ENCODE measurements at regions not wholly inside any gene's neighbourhood (a gene's known extent, or its start where the extent isn't known, plus 50 kb on each side); places are given as distances from the start of the nearest gene placed in this dataset.
"Not testable (repeated sequence)": the region's sequence is repeated elsewhere in the genome, so short reads cannot be mapped to it uniquely, and the experiment has no call there.

DNA sequence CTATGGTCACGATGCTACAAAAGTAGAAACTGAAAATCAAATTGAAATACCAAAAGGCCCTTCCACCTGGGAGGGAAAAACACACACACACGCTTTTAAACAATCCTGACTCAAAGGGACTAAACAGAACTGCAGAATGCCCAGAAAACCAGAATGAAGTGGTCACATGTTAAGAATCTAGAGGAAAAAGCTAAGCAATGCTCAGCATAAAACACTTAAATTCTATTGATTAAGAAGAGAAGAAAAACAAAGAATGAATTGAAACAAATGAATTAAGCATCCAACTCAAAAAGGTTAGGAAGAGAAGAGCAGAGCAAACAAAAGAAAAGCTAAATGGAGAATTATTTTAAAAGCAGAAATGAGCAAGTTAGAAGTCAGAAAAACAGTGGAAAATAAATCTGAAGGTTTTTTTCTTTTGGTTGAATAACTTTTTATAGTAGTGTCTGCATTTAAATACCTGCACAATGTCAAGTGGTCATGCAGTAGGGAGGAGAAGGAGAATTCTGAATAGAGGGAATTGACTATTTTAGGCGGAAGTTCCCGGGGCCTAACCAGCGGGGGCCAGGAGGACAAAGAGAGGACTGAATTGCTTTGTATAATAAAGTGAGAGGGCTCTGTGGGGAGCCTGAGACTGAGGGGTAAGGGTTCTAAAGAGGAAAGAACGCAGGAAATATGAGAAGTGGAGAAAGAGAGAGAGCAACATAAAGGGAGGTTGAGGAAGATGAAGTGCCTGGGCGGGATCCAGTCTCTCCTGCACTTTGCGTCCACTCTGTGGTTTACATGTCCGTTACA, 146.8 kb downstream of the ATPSCKMT start:
- ChIA-PET RAD21 (ENCODE audit: low non-redundant PET in 1 of 2, low total read pairs in 2 of 2, uncharacterized antibody in 2 of 2, unreplicated experiment in 2 of 2) (no interaction called here), CTCF (no interaction called here), POLR2A (no interaction called here)
- Histone ChIP-seq H3K9me3 (ENCODE audit: control insufficient read depth in 1 of 2, insufficient read depth in 1 of 2, low read depth in 1 of 2, low read length in 2 of 2) (no peaks in the 10 kb centered on the region), H3K4me1 (ENCODE audit: control insufficient read depth in 1 of 2, insufficient read depth in 2 of 2, low read length in 2 of 2) (no peaks in the 10 kb centered on the region), H3K27me3 (ENCODE audit: insufficient read depth, low read length) (no peaks in the 10 kb centered on the region), H3K36me3 (ENCODE audit: control insufficient read depth in 1 of 2, insufficient read depth in 2 of 2, low read length in 2 of 2) (no peaks in the 10 kb centered on the region), H3K4me2 (ENCODE audit: low read length) (no peak overlapping the region), H2AFZ (ENCODE audit: low read depth, low read length, poor library complexity, severe bottlenecking) (no peak overlapping the region), H3K27ac (ENCODE audit: low read depth, low read length) (no peak overlapping the region), H3K79me2 (ENCODE audit: insufficient read depth, low read length) (no peaks in the 10 kb centered on the region), H3K4me3 (replicated peaks in 1 of 2; ENCODE audit: low read depth in 1 of 2, low read length in 2 of 2) (no peak overlapping the region), H3K9ac (ENCODE audit: low read length) (no peak overlapping the region), H3K9me2 (ENCODE audit: insufficient read depth) (no peaks in the 10 kb centered on the region), H4K20me1 (ENCODE audit: insufficient read depth) (no peaks in the 10 kb centered on the region)
- ATAC-seq (no peak), DNase-seq (ENCODE audit: low read depth, low spot score) (no peak)
- intact Hi-C loops (cut with micrococcal nuclease), result no loop called here
- TF ChIP-seq RAD21 (IDR thresholded peaks at IDR 0.05; ENCODE audit: low read depth) (no peak), SIN3A (IDR thresholded peaks at IDR 0.05; ENCODE audit: low read depth) (no peak), POLR2A (IDR thresholded peaks at IDR 0.05; ENCODE audit: borderline replicate concordance, extremely low read depth, insufficient read depth, insufficient read length) (no peak)
- no TSS peak for BruUV-seq (replicated peaks)

DNA sequence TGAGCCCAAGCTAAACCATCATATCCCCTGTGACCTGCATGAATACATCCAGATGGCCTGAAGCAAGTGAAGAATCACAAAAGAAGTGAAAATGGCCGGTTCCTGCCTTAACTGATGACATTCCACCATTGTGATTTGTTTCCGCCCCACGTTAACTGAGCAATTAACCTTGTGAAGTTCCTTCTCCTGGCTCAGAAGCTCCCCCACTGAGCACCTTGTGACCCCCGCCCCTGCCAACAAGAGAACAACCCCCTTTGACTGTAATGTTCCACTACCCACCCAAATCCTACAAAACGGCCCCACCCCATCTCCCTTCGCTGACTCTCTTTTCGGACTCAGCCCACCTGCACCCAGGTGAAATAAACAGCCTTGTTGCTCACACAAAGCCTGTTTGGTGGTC, 147.5 kb downstream of the ATPSCKMT start:
- intact Hi-C loops (cut with micrococcal nuclease); POLR2A ChIA-PET; H4K20me1 ChIP-seq (ENCODE audit: insufficient read depth); H3K4me2 ChIP-seq (ENCODE audit: low read length); BruUV-seq (replicated peaks); H3K4me1 ChIP-seq (ENCODE audit: control insufficient read depth in 1 of 2, insufficient read depth in 2 of 2, low read length in 2 of 2); RAD21 ChIA-PET (ENCODE audit: low non-redundant PET in 1 of 2, low total read pairs in 2 of 2, uncharacterized antibody in 2 of 2, unreplicated experiment in 2 of 2); ATAC-seq; H3K36me3 ChIP-seq (ENCODE audit: control insufficient read depth in 1 of 2, insufficient read depth in 2 of 2, low read length in 2 of 2); CTCF ChIA-PET; DNase-seq (ENCODE audit: low read depth, low spot score); H3K9me2 ChIP-seq (ENCODE audit: insufficient read depth); H3K79me2 ChIP-seq (ENCODE audit: insufficient read depth, low read length); H3K27ac ChIP-seq (ENCODE audit: low read depth, low read length); H3K9ac ChIP-seq (ENCODE audit: low read length); H3K4me3 ChIP-seq (replicated peaks in 1 of 2; ENCODE audit: low read depth in 1 of 2, low read length in 2 of 2); H3K9me3 ChIP-seq (ENCODE audit: control insufficient read depth in 1 of 2, insufficient read depth in 1 of 2, low read depth in 1 of 2, low read length in 2 of 2); H2AFZ ChIP-seq (ENCODE audit: low read depth, low read length, poor library complexity, severe bottlenecking); H3K27me3 ChIP-seq (ENCODE audit: insufficient read depth, low read length): not testable (repeated sequence)

DNA sequence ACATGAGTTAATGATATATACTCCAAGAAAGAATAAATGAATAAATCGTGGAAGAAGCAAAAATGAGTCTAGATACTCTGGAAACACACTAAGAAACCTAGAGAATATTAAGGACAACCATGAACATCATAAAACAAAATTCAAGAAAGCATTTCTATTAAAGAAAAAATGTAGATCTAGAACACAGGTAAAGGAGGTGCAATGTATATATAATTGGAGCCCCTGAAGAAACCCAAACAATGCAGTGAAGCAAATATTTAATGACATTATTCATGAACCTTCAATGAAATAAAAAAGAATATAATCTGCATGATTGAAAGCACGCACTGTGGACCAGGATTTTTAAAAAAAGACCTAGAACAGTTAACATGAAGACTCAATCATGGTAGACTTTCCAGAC, 150.1 kb downstream of the ATPSCKMT start:
- Histone ChIP-seq H4K20me1 (ENCODE audit: insufficient read depth) (no peaks in the 10 kb centered on the region), H3K27me3 (ENCODE audit: insufficient read depth, low read length) (no peaks in the 10 kb centered on the region), H3K36me3 (ENCODE audit: control insufficient read depth in 1 of 2, insufficient read depth in 2 of 2, low read length in 2 of 2) (no peaks in the 10 kb centered on the region), H3K4me1 (ENCODE audit: control insufficient read depth in 1 of 2, insufficient read depth in 2 of 2, low read length in 2 of 2) (no peaks in the 10 kb centered on the region), H3K79me2 (ENCODE audit: insufficient read depth, low read length) (no peaks in the 10 kb centered on the region), H3K4me2 (ENCODE audit: low read length) (no peak overlapping the region), H3K9me2 (ENCODE audit: insufficient read depth) (no peaks in the 10 kb centered on the region), H3K9ac (ENCODE audit: low read length) (no peak overlapping the region), H2AFZ (ENCODE audit: low read depth, low read length, poor library complexity, severe bottlenecking) (no peak overlapping the region), H3K27ac (ENCODE audit: low read depth, low read length) (no peak overlapping the region), H3K4me3 (replicated peaks in 1 of 2; ENCODE audit: low read depth in 1 of 2, low read length in 2 of 2) (no peak overlapping the region), H3K9me3 (ENCODE audit: control insufficient read depth in 1 of 2, insufficient read depth in 1 of 2, low read depth in 1 of 2, low read length in 2 of 2) (no peaks in the 10 kb centered on the region)
- ChIA-PET POLR2A (no interaction called here), RAD21 (ENCODE audit: low non-redundant PET in 1 of 2, low total read pairs in 2 of 2, uncharacterized antibody in 2 of 2, unreplicated experiment in 2 of 2) (no interaction called here), CTCF (no interaction called here)
- DNase-seq (ENCODE audit: low read depth, low spot score), result no peak
- ATAC-seq, result no peak
- TF ChIP-seq ZNF274 (IDR thresholded peaks at IDR 0.05; ENCODE audit: low read depth, low read length) (no peak), TCF7L2 (IDR thresholded peaks at IDR 0.05; ENCODE audit: borderline replicate concordance, extremely low read depth, insufficient read depth, insufficient read length) (no peak), RAD21 (IDR thresholded peaks at IDR 0.05; ENCODE audit: low read depth) (no peak), JUND (IDR thresholded peaks at IDR 0.05) (no peak), YY1 (IDR thresholded peaks at IDR 0.05; ENCODE audit: extremely low read depth, insufficient replicate concordance, low read depth, low read length) (no peak), POLR2AphosphoS5 (IDR thresholded peaks at IDR 0.05; ENCODE audit: low read depth, low read length) (no peak), CEBPB (IDR thresholded peaks at IDR 0.05; ENCODE audit: low read depth) (no peak), POLR2A (IDR thresholded peaks at IDR 0.05; ENCODE audit: borderline replicate concordance, extremely low read depth, insufficient read depth, insufficient read length) (no peak), EZH2 (IDR thresholded peaks at IDR 0.05) (no peak), EGR1 (IDR thresholded peaks at IDR 0.05; ENCODE audit: low read depth) (no peak), SRF (IDR thresholded peaks at IDR 0.05; ENCODE audit: low read depth) (no peak), ELF1 (IDR thresholded peaks at IDR 0.05; ENCODE audit: borderline replicate concordance, low read depth) (no peak)
- TF ChIP-seq, protein P1, sequence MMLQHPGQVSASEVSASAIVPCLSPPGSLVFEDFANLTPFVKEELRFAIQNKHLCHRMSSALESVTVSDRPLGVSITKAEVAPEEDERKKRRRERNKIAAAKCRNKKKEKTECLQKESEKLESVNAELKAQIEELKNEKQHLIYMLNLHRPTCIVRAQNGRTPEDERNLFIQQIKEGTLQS (IDR thresholded peaks at IDR 0.05), result no peak
- intact Hi-C loops (cut with micrococcal nuclease), result no loop called here
- no TSS peak for BruUV-seq (replicated peaks)
